Astrocyte (in vitro differentiated cells and primary cell): ENCODE measurements at regions not wholly inside any gene's neighbourhood (a gene's known extent, or its start where the extent isn't known, plus 50 kb on each side); places are given as distances from the start of the nearest gene placed in this dataset.

Source experiments
- DNase-seq: peaks from one replicate; pipeline ENCODE4 v3.0.0-alpha.2; 2010; ENCODE audit warnings: low read depth
- FAIRE-seq: peaks from 2 replicates; lab custom pipeline; 2011; peaks lifted over from hg19 to GRCh38; lab: Jason Lieb, UNC
- H2AFZ ChIP-seq: 2 replicates; pipeline ENCODE4 v1.6.0; 2012; ENCODE audit warnings: low read depth, low read length, inconsistent platforms
- H3K27ac ChIP-seq: 2 replicates; pipeline ENCODE4 v1.5.1; 2011; ENCODE audit warnings: low read depth, low read length, inconsistent platforms
- H3K27me3 ChIP-seq: 2 replicates; pipeline ENCODE4 v1.6.0; 2011; ENCODE audit warnings: low read length, inconsistent platforms; ENCODE audit not compliant: insufficient read depth
- H3K36me3 ChIP-seq: 2 replicates; pipeline ENCODE4 v1.5.1; 2011; ENCODE audit warnings: low read length, inconsistent platforms; ENCODE audit not compliant: insufficient read depth
- H3K4me1 ChIP-seq: 2 replicates; pipeline ENCODE4 v1.5.1; 2011; ENCODE audit warnings: low read length, inconsistent platforms; ENCODE audit not compliant: insufficient read depth
- H3K4me2 ChIP-seq: 2 replicates; pipeline ENCODE4 v1.6.0; 2012; ENCODE audit warnings: low read length, inconsistent platforms
- H3K4me3 ChIP-seq: 2 replicates; pipeline ENCODE4 v1.5.1; 2011; ENCODE audit warnings: low read depth, mild to moderate bottlenecking, low read length, inconsistent platforms; ENCODE audit not compliant: insufficient read depth
- H3K79me2 ChIP-seq: 2 replicates; pipeline ENCODE4 v1.6.0; 2012; ENCODE audit warnings: mild to moderate bottlenecking, low read length, inconsistent platforms; ENCODE audit not compliant: insufficient read depth
- H3K9ac ChIP-seq: 2 replicates; pipeline ENCODE4 v1.6.0; 2012; ENCODE audit warnings: mild to moderate bottlenecking, low read length, inconsistent platforms
- H3K9me3 ChIP-seq: 2 replicates; pipeline ENCODE4 v1.5.1; 2012; ENCODE audit warnings: low read depth, mild to moderate bottlenecking, low read length, inconsistent platforms; ENCODE audit not compliant: insufficient read depth
- H4K20me1 ChIP-seq: 2 replicates; pipeline ENCODE4 v1.6.0; 2012; ENCODE audit warnings: low read length, inconsistent platforms; ENCODE audit not compliant: insufficient read depth
- H3K27ac Mint-ChIP-seq: one replicate; pipeline ENCODE4 v1.8.0; 2021; ENCODE audit warnings: mild to moderate bottlenecking, mixed read lengths; ENCODE audit not compliant: unreplicated experiment
- H3K27me3 Mint-ChIP-seq: one replicate; pipeline ENCODE4 v1.8.0; 2021; ENCODE audit warnings: low read depth, mixed read lengths; ENCODE audit not compliant: unreplicated experiment
- H3K36me3 Mint-ChIP-seq: one replicate; pipeline ENCODE4 v1.8.0; 2021; ENCODE audit warnings: low read depth, mixed read lengths; ENCODE audit not compliant: unreplicated experiment
- H3K4me1 Mint-ChIP-seq: one replicate; pipeline ENCODE4 v1.8.0; 2021; ENCODE audit warnings: low read depth, mixed read lengths; ENCODE audit not compliant: unreplicated experiment
- H3K4me3 Mint-ChIP-seq: one replicate; pipeline ENCODE4 v1.8.0; 2021; ENCODE audit warnings: mild to moderate bottlenecking, moderate library complexity, mixed read lengths; ENCODE audit not compliant: unreplicated experiment
- H3K9me3 Mint-ChIP-seq: one replicate; pipeline ENCODE4 v1.8.0; 2021; ENCODE audit warnings: mild to moderate bottlenecking, mixed read lengths; ENCODE audit not compliant: unreplicated experiment
- EZH2 ChIP-seq: IDR thresholded peaks from 2 replicates; pipeline ENCODE4 v1.6.1; 2012; ENCODE audit warnings: mild to moderate bottlenecking, low read length, inconsistent platforms; ENCODE audit not compliant: insufficient read depth
- TF ChIP-seq, protein P1 (sequence below): IDR thresholded peaks from 2 replicates; pipeline ENCODE4 v1.5.1; 2011; ENCODE audit warnings: low read depth, mild to moderate bottlenecking, inconsistent platforms, low read length, moderate library complexity; ENCODE audit not compliant: insufficient read depth

DNA sequence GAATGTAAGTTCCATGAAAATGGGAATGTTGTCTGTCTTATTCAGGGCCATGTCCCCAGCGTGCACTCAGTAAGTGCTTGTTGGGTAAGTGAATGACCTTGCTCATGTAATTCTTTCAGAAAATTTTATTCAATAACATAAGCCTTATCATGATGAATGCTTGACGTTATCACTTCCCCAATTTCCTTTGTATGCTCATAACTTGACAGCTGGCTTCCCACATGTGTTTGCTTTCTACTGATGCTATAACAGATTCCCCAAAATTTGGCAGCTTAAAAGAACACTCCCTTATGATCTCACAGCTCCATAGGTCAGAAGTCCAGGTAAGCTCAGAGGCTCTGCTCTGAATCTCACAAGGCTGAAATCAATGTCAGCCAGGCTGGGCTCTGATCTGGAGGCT lies 155.8 kb upstream of the POU2AF2 start:
- Histone ChIP-seq H4K20me1 (no peaks in the 10 kb centered on the region), H3K27me3 (no peaks in the 10 kb centered on the region)

DNA sequence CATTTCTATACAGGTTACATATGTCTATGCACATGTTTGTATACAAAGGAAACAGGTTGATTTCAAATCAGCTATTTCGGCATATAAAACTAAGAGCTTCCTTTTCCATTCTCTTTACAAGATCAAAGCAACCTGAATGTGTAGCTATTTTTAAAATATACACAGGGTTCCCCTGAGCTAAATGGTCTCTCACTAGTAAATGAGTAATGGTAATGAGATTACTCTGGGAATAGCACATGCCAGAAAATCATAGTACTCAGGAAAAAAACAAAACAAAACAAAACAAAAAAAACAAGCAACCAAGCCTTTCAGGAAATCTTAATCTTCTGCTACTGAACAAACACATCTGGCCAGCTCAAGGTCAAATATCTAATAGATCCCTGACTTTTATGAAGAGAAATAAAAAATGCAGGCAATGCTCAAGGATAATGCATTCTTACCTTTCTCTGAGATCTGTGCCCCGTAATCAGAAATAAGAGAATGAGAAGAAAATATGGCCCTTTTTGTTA lies 156.6 kb upstream of the POU2AF2 start:
- Histone ChIP-seq H3K27me3 (no peaks in the 10 kb centered on the region), H3K9me3 (no peaks in the 10 kb centered on the region), H3K79me2 (no peaks in the 10 kb centered on the region), H3K4me1 (no peaks in the 10 kb centered on the region), H3K36me3 (no peaks in the 10 kb centered on the region), H3K9ac (no peak overlapping the region), H3K4me2 (no peak overlapping the region), H2AFZ (no peak overlapping the region), H4K20me1 (no peaks in the 10 kb centered on the region), H3K27ac (no peak overlapping the region), H3K4me3 (no peak overlapping the region)
- Mint-ChIP-seq H3K9me3 (no peaks in the 10 kb centered on the region), H3K4me3 (no peak overlapping the region), H3K36me3 (no peaks in the 10 kb centered on the region), H3K27ac (no peak overlapping the region), H3K4me1 (no peaks in the 10 kb centered on the region), H3K27me3 (peaks cover 2% of the 10 kb centered on the region)
- FAIRE-seq (no peak), DNase-seq (no peak)
- no peak for TF ChIP-seq EZH2
- TF ChIP-seq, protein P1, sequence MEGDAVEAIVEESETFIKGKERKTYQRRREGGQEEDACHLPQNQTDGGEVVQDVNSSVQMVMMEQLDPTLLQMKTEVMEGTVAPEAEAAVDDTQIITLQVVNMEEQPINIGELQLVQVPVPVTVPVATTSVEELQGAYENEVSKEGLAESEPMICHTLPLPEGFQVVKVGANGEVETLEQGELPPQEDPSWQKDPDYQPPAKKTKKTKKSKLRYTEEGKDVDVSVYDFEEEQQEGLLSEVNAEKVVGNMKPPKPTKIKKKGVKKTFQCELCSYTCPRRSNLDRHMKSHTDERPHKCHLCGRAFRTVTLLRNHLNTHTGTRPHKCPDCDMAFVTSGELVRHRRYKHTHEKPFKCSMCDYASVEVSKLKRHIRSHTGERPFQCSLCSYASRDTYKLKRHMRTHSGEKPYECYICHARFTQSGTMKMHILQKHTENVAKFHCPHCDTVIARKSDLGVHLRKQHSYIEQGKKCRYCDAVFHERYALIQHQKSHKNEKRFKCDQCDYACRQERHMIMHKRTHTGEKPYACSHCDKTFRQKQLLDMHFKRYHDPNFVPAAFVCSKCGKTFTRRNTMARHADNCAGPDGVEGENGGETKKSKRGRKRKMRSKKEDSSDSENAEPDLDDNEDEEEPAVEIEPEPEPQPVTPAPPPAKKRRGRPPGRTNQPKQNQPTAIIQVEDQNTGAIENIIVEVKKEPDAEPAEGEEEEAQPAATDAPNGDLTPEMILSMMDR: no peak

More for the DNA sequence above, 155.8 kb upstream of the POU2AF2 start:
- Mint-ChIP-seq H3K27ac (no peak overlapping the region), H3K4me1 (no peaks in the 10 kb centered on the region), H3K4me3 (no peak overlapping the region), H3K27me3 (peaks cover 2% of the 10 kb centered on the region), H3K36me3 (no peaks in the 10 kb centered on the region), H3K9me3 (no peaks in the 10 kb centered on the region)
- Histone ChIP-seq H3K4me3 (no peak overlapping the region), H2AFZ (no peak overlapping the region), H3K9ac (no peak overlapping the region), H3K36me3 (no peaks in the 10 kb centered on the region), H3K9me3 (no peaks in the 10 kb centered on the region), H3K27ac (no peak overlapping the region), H3K79me2 (no peaks in the 10 kb centered on the region), H3K4me1 (no peaks in the 10 kb centered on the region), H3K4me2 (no peak overlapping the region)
- FAIRE-seq (no peak), DNase-seq (no peak)
- TF ChIP-seq, protein P1: no peak
- no peak for TF ChIP-seq EZH2

GRCh38 chr11:111086058-111086457 lies 159.5 kb upstream of the POU2AF2 start:
- DNase-seq (no peak), FAIRE-seq (no peak)
- TF ChIP-seq, protein P1: no peak
- TF ChIP-seq EZH2: no peak
- Mint-ChIP-seq H3K4me1 (no peaks in the 10 kb centered on the region), H3K36me3 (no peaks in the 10 kb centered on the region), H3K9me3 (no peaks in the 10 kb centered on the region), H3K4me3 (no peak overlapping the region), H3K27ac (no peak overlapping the region), H3K27me3 (peaks cover 6% of the 10 kb centered on the region)
- no peak overlapping the region for H3K4me3 ChIP-seq
- no peaks in the 10 kb centered on the region for H3K27me3 ChIP-seq
- H3K27ac ChIP-seq: no peak overlapping the region
- no peak overlapping the region for H3K4me2 ChIP-seq
- no peaks in the 10 kb centered on the region for H3K9me3 ChIP-seq
- H3K9ac ChIP-seq: no peak overlapping the region
- H2AFZ ChIP-seq: no peak overlapping the region
- no peaks in the 10 kb centered on the region for H3K4me1 ChIP-seq
- no peaks in the 10 kb centered on the region for H3K79me2 ChIP-seq
- H4K20me1 ChIP-seq: no peaks in the 10 kb centered on the region
- no peaks in the 10 kb centered on the region for H3K36me3 ChIP-seq
